Stimulated activated CD8-positive, alpha-beta memory T cell treated with anti-CD3 and anti-CD28 coated beads, Interleukin-15, amount 100 ng/mL, for 4 hours (primary cell): ENCODE measurements at regions not wholly inside any gene's neighbourhood (a gene's known extent, or its start where the extent isn't known, plus 50 kb on each side); places are given as distances from the start of the nearest gene placed in this dataset.

ENCODE experiments used
- DNase-seq, 2 donors: peaks; one replicate each; pipeline ENCODE4 v3.0.0-alpha.2; 2020; ENCODE audit warnings: low read depth in 2 of 2

- no peak for DNase-seq
Observed at GRCh38 chr16:86018487-86018886, 119.5 kb downstream of the IRF8 start.

GRCh38 chr16:86018941-86019340 is 120.0 kb downstream of the IRF8 start:
- no peak for DNase-seq

GRCh38 chr16:86019446-86020047 is 120.6 kb downstream of the IRF8 start:
- no peak for DNase-seq

GRCh38 chr16:86020971-86021370 is 122.0 kb downstream of the IRF8 start:
- no peak for DNase-seq

GRCh38 chr16:86022381-86022960 is 123.5 kb downstream of the IRF8 start:
- DNase-seq = no peak

- no peak for DNase-seq
Observed at GRCh38 chr16:86024210-86024609, 125.2 kb downstream of the IRF8 start.

GRCh38 chr16:86025706-86026105 is 126.7 kb downstream of the IRF8 start:
- DNase-seq = no peak

- DNase-seq = no peak
Observed at GRCh38 chr16:86026171-86026910, 127.4 kb downstream of the IRF8 start.

- no peak for DNase-seq
Observed at GRCh38 chr16:86026916-86027315, 128.0 kb downstream of the IRF8 start.

GRCh38 chr16:86027373-86028126 is 128.6 kb downstream of the IRF8 start:
- no peak for DNase-seq

GRCh38 chr16:86029131-86029741 is 130.3 kb downstream of the IRF8 start:
- no peak for DNase-seq

GRCh38 chr16:86030116-86030515 is 131.2 kb downstream of the IRF8 start:
- no peak for DNase-seq

- DNase-seq = no peak
Observed at GRCh38 chr16:86031141-86031678, 132.2 kb downstream of the IRF8 start.

- DNase-seq = no peak
Observed at GRCh38 chr16:86033016-86033474, 134.1 kb downstream of the IRF8 start.

- DNase-seq = no peak
Observed at GRCh38 chr16:86033971-86034370, 135.0 kb downstream of the IRF8 start.

- DNase-seq = no peak
Observed at GRCh38 chr16:86034421-86034919, 135.5 kb downstream of the IRF8 start.

- no peak for DNase-seq
Observed at GRCh38 chr16:86035906-86036305, 136.9 kb downstream of the IRF8 start.

- no peak for DNase-seq
Observed at GRCh38 chr16:86037999-86038925, 139.3 kb downstream of the IRF8 start.

GRCh38 chr16:86038926-86039310 is 140.0 kb downstream of the IRF8 start:
- DNase-seq = peak in 1 of 2 donors; percentile 8

- DNase-seq = no peak
Observed at GRCh38 chr16:86039606-86040005, 140.6 kb downstream of the IRF8 start.
